H7 (cell line): ENCODE measurements at regions not wholly inside any gene's neighbourhood (a gene's known extent, or its start where the extent isn't known, plus 50 kb on each side); places are given as distances from the start of the nearest gene placed in this dataset.

ENCODE experiments used
- DNase-seq: peaks from one replicate; pipeline ENCODE4 v3.0.0; 2012
- H3K27me3 ChIP-seq: 2 replicates; pipeline ENCODE4 v1.6.0; 2011; ENCODE audit warnings: mild to moderate bottlenecking, low read length; ENCODE audit not compliant: control insufficient read depth, insufficient read depth
- H3K36me3 ChIP-seq: replicated peaks from 2 replicates; pipeline ENCODE4 v1.5.1; 2011; ENCODE audit warnings: low read length; ENCODE audit not compliant: control insufficient read depth, insufficient read depth
- H3K4me3 ChIP-seq: 2 replicates; pipeline ENCODE4 v1.5.1; 2011; ENCODE audit warnings: low read depth, mild to moderate bottlenecking, control low read depth, low read length, moderate library complexity; ENCODE audit not compliant: insufficient read depth

- H3K27me3 ChIP-seq, result no peaks in the 10 kb centered on the region
- no peaks in the 10 kb centered on the region for H3K36me3 ChIP-seq
- no peak overlapping the region for H3K4me3 ChIP-seq
- no peak for DNase-seq
Measured at GRCh38 chr10:63770523-63770922, 249.3 kb downstream of the REEP3 start.

GRCh38 chr10:63772491-63772890 lies 251.3 kb downstream of the REEP3 start:
- Histone ChIP-seq H3K36me3 (no peaks in the 10 kb centered on the region), H3K27me3 (no peaks in the 10 kb centered on the region), H3K4me3 (no peak overlapping the region)
- DNase-seq, result no peak

DNA sequence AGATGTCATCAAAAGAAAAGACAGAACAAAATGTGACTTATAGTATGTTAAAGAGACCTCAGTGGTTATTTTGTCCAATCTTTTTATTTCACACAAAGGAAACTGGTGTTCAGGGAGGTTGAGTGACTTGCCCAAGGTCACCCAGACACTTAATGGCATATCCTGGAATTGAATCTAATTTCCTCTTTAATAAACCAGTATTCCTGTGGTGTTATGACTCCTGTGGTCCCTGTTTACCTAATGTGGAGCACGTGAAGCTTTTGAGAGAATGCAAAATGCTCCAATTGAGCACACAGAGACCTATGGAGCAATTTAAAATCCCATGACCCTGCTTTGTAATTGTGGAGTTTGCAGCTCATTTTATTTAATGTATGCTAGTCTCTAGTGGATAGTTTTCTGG lies 251.9 kb downstream of the REEP3 start:
- no peak overlapping the region for H3K4me3 ChIP-seq
- H3K27me3 ChIP-seq, result no peaks in the 10 kb centered on the region
- H3K36me3 ChIP-seq, result no peaks in the 10 kb centered on the region
- DNase-seq, result no peak

DNA sequence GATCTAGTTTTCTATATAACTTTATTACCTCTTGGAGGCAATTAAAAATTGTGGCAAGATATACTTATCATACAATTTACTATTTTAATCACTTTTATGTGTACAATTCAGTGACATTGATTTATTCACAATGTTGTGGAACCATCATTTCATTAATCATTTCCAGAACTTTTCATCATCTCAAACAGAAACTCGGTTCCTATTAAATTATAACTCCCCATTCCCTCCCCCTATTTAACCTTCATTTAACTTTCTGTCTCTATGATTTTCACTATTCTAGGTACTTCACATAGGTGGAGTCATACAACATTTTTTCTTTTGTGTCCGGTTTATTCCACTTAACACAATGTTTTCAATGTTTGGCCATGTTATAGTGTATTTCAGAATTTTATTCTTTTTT lies 252.8 kb downstream of the REEP3 start:
- H3K4me3 ChIP-seq, result no peak overlapping the region
- no peaks in the 10 kb centered on the region for H3K27me3 ChIP-seq
- no peak for DNase-seq
- no peaks in the 10 kb centered on the region for H3K36me3 ChIP-seq

- no peaks in the 10 kb centered on the region for H3K27me3 ChIP-seq
- DNase-seq, result no peak
- H3K4me3 ChIP-seq, result no peak overlapping the region
- no peaks in the 10 kb centered on the region for H3K36me3 ChIP-seq
Measured at GRCh38 chr10:63780101-63780500, 258.9 kb downstream of the REEP3 start.

GRCh38 chr10:63781226-63781625 lies 260.0 kb downstream of the REEP3 start:
- DNase-seq, result no peak
- H3K4me3 ChIP-seq, result no peak overlapping the region
- H3K36me3 ChIP-seq, result no peaks in the 10 kb centered on the region
- H3K27me3 ChIP-seq, result no peaks in the 10 kb centered on the region

GRCh38 chr10:63783882-63784281 lies 262.7 kb downstream of the REEP3 start:
- H3K4me3 ChIP-seq, result no peak overlapping the region
- H3K27me3 ChIP-seq, result no peaks in the 10 kb centered on the region

DNA sequence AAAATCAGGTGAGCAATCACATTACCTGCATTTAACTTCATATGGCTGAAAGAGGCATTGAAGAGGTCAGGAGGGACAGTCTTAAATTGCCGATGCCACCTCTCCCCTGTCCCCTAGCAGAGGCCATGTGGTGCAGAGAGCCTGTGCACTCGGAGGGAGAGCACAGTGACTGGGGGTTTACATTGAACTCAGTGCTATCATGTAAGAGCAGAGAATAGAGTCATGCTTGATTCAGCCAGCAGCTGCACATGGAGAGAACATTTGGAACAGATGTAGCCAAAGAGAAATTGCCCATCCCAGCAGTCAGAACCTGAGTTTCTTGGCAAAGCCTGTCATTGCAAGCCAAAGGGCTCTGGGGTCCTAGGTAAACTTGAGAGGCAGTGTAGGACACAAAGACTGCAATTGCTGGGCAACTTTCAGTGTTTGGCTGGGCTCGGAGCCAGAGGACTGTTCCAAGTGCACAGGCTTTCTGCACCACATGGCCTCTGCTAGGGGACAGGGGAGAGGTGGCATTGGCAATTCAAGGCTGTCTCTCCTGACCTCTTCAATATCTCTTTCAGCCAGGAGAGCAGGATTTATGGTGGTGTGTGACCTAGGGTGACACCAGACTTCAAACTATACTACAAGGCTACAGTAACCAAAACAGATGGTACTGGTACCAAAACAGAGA lies 267.1 kb downstream of the REEP3 start:
- Histone ChIP-seq H3K4me3 (no peak overlapping the region), H3K27me3 (no peaks in the 10 kb centered on the region), H3K36me3 (no peaks in the 10 kb centered on the region)
- DNase-seq, result no peak

More at GRCh38 chr10:63783882-63784281, 262.7 kb downstream of the REEP3 start:
- DNase-seq, result no peak
- H3K36me3 ChIP-seq, result no peaks in the 10 kb centered on the region

- no peaks in the 10 kb centered on the region for H3K27me3 ChIP-seq
- H3K4me3 ChIP-seq, result no peak overlapping the region
- H3K36me3 ChIP-seq, result no peaks in the 10 kb centered on the region
- no peak for DNase-seq
Measured at GRCh38 chr10:63795094-63795860, 274.1 kb downstream of the REEP3 start.

- no peak for DNase-seq
- no peaks in the 10 kb centered on the region for H3K27me3 ChIP-seq
- no peaks in the 10 kb centered on the region for H3K36me3 ChIP-seq
- H3K4me3 ChIP-seq, result no peak overlapping the region
Measured at GRCh38 chr10:63798599-63799498, 277.6 kb downstream of the REEP3 start.

GRCh38 chr10:63799521-63800300 lies 278.5 kb downstream of the REEP3 start:
- H3K4me3 ChIP-seq, result no peak overlapping the region
- no peak for DNase-seq
- no peaks in the 10 kb centered on the region for H3K27me3 ChIP-seq
- H3K36me3 ChIP-seq, result no peaks in the 10 kb centered on the region

- Histone ChIP-seq H3K36me3 (no peaks in the 10 kb centered on the region), H3K27me3 (no peaks in the 10 kb centered on the region), H3K4me3 (no peak overlapping the region)
- no peak for DNase-seq
Measured at GRCh38 chr10:63801166-63801565, 280.0 kb downstream of the REEP3 start.

GRCh38 chr10:63806330-63806729 lies 285.1 kb downstream of the REEP3 start:
- Histone ChIP-seq H3K36me3 (no peaks in the 10 kb centered on the region), H3K4me3 (no peak overlapping the region), H3K27me3 (no peaks in the 10 kb centered on the region)
- DNase-seq, result no peak

DNA sequence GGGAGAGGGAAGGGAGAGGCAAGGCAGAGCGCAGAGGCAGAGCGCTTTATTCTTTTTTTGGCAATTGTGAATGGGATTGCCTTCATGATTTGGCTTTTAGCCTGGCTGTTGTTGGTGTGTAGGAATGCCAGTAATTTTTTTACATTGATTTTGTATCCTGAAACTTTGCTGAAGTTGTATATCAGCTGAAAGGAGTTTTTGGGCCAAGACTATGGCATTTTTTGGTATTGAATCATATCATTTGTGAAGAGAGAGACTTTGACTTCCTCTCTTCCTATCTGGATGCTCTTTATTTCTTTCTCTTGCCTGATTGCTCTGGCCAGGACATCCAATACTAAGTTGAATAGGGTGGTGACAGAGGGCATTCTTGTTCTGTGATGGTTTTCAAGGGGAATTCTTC lies 291.3 kb downstream of the REEP3 start:
- Histone ChIP-seq H3K27me3 (no peaks in the 10 kb centered on the region), H3K36me3 (no peaks in the 10 kb centered on the region), H3K4me3 (no peak overlapping the region)
- no peak for DNase-seq
